ENCODE measurements at regions not wholly inside any gene's neighbourhood (a gene's known extent, or its start where the extent isn't known, plus 50 kb on each side); places are given as distances from the start of the nearest gene placed in this dataset.
"Not testable (repeated sequence)": the region's sequence is repeated elsewhere in the genome, so short reads cannot be mapped to it uniquely, and the experiment has no call there.

DNA sequence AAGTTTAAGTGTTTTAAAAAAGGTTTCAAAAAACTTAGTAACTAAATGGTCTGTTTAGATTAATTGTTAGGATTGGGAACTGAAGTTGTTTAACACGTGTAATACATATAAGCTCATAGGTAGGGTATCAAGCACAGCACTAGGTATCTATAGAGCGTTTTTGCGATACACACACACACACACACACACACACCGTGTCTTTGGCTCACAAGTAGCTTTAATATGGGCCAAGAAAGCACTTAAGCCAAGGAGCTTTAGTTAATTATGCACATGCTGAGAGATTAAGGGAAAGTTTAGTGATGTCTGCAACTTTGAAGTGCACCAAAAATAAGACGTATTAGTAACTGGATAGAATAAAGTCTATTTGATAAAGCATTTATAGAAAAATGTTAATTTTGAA is 93.8 kb upstream of the CNTNAP2 start (continued):
- TF ChIP-seq, protein P1, sequence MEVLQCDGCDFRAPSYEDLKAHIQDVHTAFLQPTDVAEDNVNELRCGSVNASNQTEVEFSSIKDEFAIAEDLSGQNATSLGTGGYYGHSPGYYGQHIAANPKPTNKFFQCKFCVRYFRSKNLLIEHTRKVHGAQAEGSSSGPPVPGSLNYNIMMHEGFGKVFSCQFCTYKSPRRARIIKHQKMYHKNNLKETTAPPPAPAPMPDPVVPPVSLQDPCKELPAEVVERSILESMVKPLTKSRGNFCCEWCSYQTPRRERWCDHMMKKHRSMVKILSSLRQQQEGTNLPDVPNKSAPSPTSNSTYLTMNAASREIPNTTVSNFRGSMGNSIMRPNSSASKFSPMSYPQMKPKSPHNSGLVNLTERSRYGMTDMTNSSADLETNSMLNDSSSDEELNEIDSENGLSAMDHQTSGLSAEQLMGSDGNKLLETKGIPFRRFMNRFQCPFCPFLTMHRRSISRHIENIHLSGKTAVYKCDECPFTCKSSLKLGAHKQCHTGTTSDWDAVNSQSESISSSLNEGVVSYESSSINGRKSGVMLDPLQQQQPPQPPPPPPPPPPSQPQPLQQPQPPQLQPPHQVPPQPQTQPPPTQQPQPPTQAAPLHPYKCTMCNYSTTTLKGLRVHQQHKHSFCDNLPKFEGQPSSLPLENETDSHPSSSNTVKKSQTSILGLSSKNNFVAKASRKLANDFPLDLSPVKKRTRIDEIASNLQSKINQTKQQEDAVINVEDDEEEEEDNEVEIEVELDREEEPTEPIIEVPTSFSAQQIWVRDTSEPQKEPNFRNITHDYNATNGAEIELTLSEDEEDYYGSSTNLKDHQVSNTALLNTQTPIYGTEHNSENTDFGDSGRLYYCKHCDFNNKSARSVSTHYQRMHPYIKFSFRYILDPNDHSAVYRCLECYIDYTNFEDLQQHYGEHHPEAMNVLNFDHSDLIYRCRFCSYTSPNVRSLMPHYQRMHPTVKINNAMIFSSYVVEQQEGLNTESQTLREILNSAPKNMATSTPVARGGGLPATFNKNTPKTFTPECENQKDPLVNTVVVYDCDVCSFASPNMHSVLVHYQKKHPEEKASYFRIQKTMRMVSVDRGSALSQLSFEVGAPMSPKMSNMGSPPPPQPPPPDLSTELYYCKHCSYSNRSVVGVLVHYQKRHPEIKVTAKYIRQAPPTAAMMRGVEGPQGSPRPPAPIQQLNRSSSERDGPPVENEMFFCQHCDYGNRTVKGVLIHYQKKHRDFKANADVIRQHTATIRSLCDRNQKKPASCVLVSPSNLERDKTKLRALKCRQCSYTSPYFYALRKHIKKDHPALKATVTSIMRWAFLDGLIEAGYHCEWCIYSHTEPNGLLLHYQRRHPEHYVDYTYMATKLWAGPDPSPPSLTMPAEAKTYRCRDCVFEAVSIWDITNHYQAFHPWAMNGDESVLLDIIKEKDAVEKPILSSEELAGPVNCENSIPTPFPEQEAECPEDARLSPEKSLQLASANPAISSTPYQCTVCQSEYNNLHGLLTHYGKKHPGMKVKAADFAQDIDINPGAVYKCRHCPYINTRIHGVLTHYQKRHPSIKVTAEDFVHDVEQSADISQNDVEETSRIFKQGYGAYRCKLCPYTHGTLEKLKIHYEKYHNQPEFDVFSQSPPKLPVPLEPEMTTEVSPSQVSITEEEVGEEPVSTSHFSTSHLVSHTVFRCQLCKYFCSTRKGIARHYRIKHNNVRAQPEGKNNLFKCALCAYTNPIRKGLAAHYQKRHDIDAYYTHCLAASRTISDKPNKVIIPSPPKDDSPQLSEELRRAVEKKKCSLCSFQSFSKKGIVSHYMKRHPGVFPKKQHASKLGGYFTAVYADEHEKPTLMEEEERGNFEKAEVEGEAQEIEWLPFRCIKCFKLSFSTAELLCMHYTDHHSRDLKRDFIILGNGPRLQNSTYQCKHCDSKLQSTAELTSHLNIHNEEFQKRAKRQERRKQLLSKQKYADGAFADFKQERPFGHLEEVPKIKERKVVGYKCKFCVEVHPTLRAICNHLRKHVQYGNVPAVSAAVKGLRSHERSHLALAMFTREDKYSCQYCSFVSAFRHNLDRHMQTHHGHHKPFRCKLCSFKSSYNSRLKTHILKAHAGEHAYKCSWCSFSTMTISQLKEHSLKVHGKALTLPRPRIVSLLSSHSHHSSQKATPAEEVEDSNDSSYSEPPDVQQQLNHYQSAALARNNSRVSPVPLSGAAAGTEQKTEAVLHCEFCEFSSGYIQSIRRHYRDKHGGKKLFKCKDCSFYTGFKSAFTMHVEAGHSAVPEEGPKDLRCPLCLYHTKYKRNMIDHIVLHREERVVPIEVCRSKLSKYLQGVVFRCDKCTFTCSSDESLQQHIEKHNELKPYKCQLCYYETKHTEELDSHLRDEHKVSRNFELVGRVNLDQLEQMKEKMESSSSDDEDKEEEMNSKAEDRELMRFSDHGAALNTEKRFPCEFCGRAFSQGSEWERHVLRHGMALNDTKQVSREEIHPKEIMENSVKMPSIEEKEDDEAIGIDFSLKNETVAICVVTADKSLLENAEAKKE (CRISPR knock-in tag; IDR thresholded peaks at IDR 0.05) = no peak
- TF ChIP-seq, protein P2, sequence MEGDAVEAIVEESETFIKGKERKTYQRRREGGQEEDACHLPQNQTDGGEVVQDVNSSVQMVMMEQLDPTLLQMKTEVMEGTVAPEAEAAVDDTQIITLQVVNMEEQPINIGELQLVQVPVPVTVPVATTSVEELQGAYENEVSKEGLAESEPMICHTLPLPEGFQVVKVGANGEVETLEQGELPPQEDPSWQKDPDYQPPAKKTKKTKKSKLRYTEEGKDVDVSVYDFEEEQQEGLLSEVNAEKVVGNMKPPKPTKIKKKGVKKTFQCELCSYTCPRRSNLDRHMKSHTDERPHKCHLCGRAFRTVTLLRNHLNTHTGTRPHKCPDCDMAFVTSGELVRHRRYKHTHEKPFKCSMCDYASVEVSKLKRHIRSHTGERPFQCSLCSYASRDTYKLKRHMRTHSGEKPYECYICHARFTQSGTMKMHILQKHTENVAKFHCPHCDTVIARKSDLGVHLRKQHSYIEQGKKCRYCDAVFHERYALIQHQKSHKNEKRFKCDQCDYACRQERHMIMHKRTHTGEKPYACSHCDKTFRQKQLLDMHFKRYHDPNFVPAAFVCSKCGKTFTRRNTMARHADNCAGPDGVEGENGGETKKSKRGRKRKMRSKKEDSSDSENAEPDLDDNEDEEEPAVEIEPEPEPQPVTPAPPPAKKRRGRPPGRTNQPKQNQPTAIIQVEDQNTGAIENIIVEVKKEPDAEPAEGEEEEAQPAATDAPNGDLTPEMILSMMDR (conservative IDR thresholded peaks at IDR 0.05; ENCODE audit: low read depth in 2 of 2) = no peak
- no peak for TF ChIP-seq STAT1 (IDR thresholded peaks at IDR 0.05; ENCODE audit: unreplicated experiment)
- no peak for TF ChIP-seq ZNF331 (CRISPR knock-in tag; IDR thresholded peaks at IDR 0.05; ENCODE audit: low read depth)
- TF ChIP-seq NANOG (IDR thresholded peaks at IDR 0.05; ENCODE audit: borderline replicate concordance) = no peak
- TF ChIP-seq ZNF114 (CRISPR knock-in tag; IDR thresholded peaks at IDR 0.05) = no peak
- TF ChIP-seq EZH2 (IDR thresholded peaks at IDR 0.05; ENCODE audit: low read depth, unreplicated experiment) = no peak

DNA sequence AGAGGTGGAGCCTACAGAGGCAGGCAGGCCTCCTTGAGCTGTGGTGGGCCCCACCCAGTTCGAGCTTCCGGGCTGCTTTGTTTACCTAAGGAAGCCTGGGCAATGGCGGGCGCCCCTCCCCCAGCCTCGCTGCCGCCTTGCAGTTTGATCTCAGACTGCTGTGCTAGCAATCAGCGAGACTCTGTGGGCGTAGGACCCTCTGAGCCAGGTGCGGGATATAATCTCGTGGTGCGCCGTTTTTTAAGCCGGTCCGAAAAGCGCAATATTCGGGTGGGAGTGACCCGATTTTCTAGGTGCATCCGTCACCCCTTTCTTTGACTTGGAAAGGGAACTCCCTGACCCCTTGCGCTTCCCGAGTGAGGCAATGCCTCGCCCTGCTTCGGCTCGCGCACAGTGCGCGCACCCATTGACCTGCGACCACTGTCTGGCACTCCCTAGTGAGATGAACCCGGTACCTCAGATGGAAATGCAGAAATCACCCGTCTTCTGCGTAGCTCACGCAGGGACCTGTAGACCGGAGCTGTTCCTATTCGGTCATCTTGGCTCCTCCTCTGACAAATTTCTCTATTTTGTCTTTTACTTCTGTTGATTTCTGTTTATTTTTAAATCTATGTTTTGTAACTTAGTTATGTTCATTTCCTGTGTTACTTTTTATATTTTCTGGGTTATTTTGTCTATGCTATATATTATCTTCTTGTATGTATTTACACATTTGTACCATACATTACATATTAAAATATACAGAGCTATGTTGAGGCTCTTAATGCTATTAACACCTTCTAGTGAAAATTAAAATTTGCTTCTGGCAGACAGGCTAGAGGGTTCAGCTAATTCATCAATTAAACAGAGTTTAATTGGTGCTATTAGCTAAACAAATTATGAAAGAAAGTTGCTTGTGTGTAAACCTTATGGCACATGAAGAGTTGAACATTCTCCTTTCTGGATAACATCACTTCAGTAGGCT is 97.3 kb upstream of the CNTNAP2 start:
- not testable (repeated sequence) for ATAC-seq; H3F3A ChIP-seq (replicated peaks; ENCODE audit: low read depth); H3K36me3 Mint-ChIP-seq (ENCODE audit: low read depth); H3K4me3 Mint-ChIP-seq; H3K4me2 ChIP-seq; H3K9me2 ChIP-seq (ENCODE audit: insufficient read depth); H3K27me3 Mint-ChIP-seq (ENCODE audit: insufficient read depth, low read depth, poor library complexity); H2AFZ ChIP-seq; H4K20me1 ChIP-seq (replicated peaks; ENCODE audit: insufficient read depth); H3K27me3 ChIP-seq (ENCODE audit: insufficient read depth); DNase-seq (ENCODE audit: low spot score); H3K27ac ChIP-seq (ENCODE audit: low read depth); H3K27ac Mint-ChIP-seq; H3K79me2 ChIP-seq (replicated peaks; ENCODE audit: insufficient read depth); H3K36me3 ChIP-seq (ENCODE audit: insufficient read depth); H3K4me3 ChIP-seq; H3K4me1 ChIP-seq (ENCODE audit: insufficient read depth); H3K4me1 Mint-ChIP-seq
- H3K9me3 Mint-ChIP-seq = peaks cover 53% of the 10 kb centered on the region

DNA sequence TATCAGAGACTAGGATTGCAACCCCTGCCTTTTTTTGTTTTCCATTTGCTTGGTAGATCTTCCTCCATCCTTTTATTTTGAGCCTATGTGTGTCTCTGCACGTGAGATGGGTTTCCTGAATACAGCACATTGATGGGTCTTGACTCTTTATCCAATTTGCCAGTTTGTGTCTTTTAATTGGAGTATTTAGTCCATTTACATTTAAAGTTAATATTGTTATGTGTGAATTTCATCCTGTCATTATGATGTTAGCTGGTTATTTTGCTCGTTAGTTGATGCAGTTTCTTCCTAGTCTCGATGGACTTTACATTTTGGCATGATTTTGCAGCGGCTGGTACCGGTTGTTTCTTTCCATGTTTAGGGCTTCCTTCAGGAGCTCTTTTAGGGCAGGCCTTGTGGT is 99.2 kb upstream of the CNTNAP2 start:
- H3K9me3 Mint-ChIP-seq = peaks cover 46% of the 10 kb centered on the region
- H4K20me1 ChIP-seq (replicated peaks; ENCODE audit: insufficient read depth); H3K9me2 ChIP-seq (ENCODE audit: insufficient read depth); H3F3A ChIP-seq (replicated peaks; ENCODE audit: low read depth); H3K27me3 Mint-ChIP-seq (ENCODE audit: insufficient read depth, low read depth, poor library complexity); H2AFZ ChIP-seq; H3K79me2 ChIP-seq (replicated peaks; ENCODE audit: insufficient read depth); H3K4me2 ChIP-seq; H3K27me3 ChIP-seq (ENCODE audit: insufficient read depth); H3K36me3 ChIP-seq (ENCODE audit: insufficient read depth); H3K4me3 ChIP-seq; ATAC-seq; H3K27ac ChIP-seq (ENCODE audit: low read depth); H3K36me3 Mint-ChIP-seq (ENCODE audit: low read depth); DNase-seq (ENCODE audit: low spot score); H3K4me1 Mint-ChIP-seq; H3K4me3 Mint-ChIP-seq; H3K4me1 ChIP-seq (ENCODE audit: insufficient read depth); H3K27ac Mint-ChIP-seq: not testable (repeated sequence)

DNA sequence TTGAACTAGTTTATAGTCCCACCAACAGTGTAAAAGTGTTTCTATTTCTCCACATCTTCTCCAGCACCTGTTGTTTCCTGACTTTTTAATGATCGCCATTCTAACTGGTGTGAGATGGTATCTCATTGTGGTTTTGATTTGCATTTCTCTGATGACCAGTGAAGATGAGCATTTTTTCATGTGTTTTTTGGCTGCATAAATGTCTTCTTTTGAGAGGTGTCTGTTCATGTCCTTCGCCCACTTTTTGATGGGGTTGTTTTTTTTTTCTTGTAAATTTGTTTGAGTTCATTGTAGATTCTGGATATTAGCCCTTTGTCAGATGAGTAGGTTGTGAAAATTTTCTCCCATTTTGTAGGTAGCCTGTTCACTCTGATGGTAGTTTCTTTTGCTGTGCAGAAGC is 102.4 kb upstream of the CNTNAP2 start:
- H3K27me3 Mint-ChIP-seq (ENCODE audit: insufficient read depth, low read depth, poor library complexity); H3K4me1 Mint-ChIP-seq; H3K79me2 ChIP-seq (replicated peaks; ENCODE audit: insufficient read depth); H3K4me1 ChIP-seq (ENCODE audit: insufficient read depth); H3K27ac Mint-ChIP-seq; H3K27ac ChIP-seq (ENCODE audit: low read depth); H3K27me3 ChIP-seq (ENCODE audit: insufficient read depth); H4K20me1 ChIP-seq (replicated peaks; ENCODE audit: insufficient read depth); H3K36me3 ChIP-seq (ENCODE audit: insufficient read depth); H3K4me3 ChIP-seq; DNase-seq (ENCODE audit: low spot score); H3K4me2 ChIP-seq; H2AFZ ChIP-seq; H3K9me2 ChIP-seq (ENCODE audit: insufficient read depth); ATAC-seq; H3F3A ChIP-seq (replicated peaks; ENCODE audit: low read depth); H3K4me3 Mint-ChIP-seq; H3K36me3 Mint-ChIP-seq (ENCODE audit: low read depth): not testable (repeated sequence)
- peaks cover 39% of the 10 kb centered on the region for H3K9me3 Mint-ChIP-seq

Data from GM23338 (cell line).